C4-2B (cell line): ENCODE measurements at regions not wholly inside any gene's neighbourhood (a gene's known extent, or its start where the extent isn't known, plus 50 kb on each side); places are given as distances from the start of the nearest gene placed in this dataset.
A peak's percentile ranks its signal among the peaks of the same experiment; 100 is the strongest.

ENCODE experiments used
- H3K27ac ChIP-seq: fragments of 450-650 bp; 2 replicates; pipeline ENCODE4 v1.5.1; 2017
- ZFX ChIP-seq: fragments of 450-650 bp; IDR thresholded peaks from 2 replicates; pipeline ENCODE4 v1.6.1; 2017
- TF ChIP-seq, protein P1 (sequence below): fragments of 450-650 bp; conservative IDR thresholded peaks from 2 replicates; pipeline ENCODE4 v1.5.1; 2017; ENCODE audit warnings: mild to moderate bottlenecking

DNA sequence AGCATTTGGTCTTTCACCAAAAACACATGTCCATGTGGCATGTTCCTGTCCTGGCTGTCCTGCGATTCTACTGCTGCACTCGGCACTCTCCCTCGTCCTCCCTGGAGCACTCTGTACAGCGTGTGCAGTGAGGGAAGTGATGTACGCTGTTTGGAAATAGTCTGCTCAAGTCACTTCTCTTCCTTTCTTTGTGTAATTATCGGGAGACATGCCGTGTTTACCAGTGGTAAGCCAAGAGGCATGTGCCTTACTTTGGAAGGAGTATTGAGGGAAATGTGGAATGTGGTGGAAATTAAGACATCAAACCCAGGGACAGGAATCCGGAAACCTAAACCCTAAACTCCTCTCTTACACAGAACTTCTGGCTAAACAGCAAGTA lies 268.5 kb upstream of the FOXQ1 start:
- H3K27ac ChIP-seq, result peak overlapping the region; percentile 83
- no peak for TF ChIP-seq ZFX
- TF ChIP-seq, protein P1, sequence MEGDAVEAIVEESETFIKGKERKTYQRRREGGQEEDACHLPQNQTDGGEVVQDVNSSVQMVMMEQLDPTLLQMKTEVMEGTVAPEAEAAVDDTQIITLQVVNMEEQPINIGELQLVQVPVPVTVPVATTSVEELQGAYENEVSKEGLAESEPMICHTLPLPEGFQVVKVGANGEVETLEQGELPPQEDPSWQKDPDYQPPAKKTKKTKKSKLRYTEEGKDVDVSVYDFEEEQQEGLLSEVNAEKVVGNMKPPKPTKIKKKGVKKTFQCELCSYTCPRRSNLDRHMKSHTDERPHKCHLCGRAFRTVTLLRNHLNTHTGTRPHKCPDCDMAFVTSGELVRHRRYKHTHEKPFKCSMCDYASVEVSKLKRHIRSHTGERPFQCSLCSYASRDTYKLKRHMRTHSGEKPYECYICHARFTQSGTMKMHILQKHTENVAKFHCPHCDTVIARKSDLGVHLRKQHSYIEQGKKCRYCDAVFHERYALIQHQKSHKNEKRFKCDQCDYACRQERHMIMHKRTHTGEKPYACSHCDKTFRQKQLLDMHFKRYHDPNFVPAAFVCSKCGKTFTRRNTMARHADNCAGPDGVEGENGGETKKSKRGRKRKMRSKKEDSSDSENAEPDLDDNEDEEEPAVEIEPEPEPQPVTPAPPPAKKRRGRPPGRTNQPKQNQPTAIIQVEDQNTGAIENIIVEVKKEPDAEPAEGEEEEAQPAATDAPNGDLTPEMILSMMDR, result no peak

DNA sequence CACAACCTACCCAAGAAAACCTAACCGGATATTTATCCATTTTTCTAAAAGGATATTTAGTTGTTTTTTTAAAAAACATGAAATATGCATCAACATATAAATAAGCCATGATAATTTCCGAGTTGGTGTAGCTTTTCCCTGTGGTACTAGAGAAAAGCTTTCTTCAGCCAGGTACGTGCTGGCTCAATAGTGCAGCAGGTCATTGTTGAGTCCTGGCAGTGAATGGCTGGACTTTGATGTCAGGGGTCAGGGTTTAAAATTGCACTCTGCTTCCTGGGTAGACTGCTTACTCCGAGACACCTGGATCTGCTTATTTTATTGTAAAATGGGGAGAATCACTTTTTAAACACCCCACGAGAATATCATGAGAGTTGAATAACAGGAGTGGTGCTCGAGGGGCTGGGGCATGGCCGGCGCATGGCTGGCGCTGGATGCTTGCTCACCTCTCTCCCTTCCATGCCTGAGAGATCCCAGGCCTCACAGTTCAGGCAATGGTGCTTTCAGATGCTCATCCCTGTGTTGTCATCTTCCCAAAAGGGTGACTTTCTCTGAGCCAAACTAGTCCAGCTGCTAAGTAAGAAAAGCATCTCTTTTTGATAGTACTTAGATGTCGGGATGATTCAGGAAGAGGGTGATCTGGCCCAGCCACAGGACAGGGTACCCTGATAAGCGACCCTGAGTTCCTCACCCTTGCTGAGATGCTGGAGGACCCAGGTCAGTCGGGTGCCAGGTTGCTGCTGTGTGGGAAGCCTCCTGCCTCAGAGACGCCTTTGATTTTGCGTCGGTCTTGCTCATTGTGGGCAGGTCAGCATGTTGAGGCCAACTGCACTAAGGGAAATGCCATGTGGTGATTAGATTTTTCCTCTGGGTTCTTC lies 269.1 kb upstream of the FOXQ1 start:
- TF ChIP-seq, protein P1, result no peak
- TF ChIP-seq ZFX, result no peak
- peak overlapping the region; percentile 83; the same call in 1 of the 2 replicates for H3K27ac ChIP-seq

DNA sequence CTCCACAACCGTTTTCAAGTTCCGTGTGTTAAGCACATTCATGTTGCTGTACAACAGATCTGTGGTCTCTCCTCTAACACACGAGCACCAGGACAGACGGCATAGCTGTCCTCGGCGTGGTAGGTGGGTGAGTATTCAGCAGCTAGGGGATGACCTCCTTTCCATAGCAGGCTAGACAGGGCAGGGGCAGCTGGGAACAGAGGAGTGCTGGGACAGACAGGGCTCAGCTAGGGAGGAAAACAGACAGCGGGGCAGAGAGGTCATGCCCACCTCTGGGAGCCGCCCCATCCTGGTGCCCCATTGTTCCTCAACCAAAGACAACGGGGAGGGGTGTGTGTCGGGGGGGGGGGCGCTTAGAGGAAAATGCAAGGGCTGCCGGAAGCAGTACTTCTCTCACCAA lies 271.5 kb upstream of the FOXQ1 start:
- no peak for TF ChIP-seq ZFX
- no peak overlapping the region for H3K27ac ChIP-seq

DNA sequence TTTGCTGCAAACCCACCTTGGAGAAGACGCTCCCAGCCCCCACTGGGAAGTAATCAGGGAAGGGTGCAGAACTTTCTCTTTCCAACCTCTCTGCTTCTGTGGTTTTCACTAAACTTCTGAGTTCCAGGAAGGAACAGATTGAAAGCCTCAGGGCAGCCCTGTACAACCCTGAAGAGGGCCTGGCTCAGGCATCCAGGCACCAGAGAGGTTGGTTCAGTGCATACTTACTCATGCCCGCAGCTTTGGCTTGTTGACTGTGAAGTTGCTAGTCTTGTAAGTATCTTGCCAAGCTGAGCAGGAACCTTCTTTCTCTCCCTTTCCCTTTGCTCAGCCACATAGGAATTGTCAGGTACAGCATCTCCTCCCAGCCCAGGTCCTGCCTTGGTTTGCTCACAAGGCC lies 272.2 kb upstream of the FOXQ1 start:
- no peak overlapping the region for H3K27ac ChIP-seq
- TF ChIP-seq, protein P1, result no peak
- TF ChIP-seq ZFX, result no peak

DNA sequence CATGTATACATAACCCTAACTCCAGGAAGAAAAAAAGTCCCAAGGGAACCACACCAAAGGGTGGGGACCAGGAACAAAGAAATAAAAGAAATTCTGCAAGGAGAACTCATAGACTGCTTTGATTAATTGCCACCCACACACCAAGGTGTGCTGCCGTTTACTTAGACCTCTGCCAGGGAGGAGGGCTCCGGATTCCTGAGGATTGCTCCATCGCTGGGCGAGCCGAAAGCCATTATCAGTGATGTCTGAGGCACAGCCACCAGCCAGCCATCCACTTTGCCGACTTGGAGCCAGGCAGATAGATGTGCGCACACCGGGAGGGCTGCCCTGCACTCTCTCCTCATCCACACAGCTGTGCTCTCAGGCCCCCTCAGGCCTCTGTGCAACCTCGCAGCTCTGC lies 272.7 kb upstream of the FOXQ1 start:
- TF ChIP-seq, protein P1, result no peak
- TF ChIP-seq ZFX, result no peak
- no peak overlapping the region for H3K27ac ChIP-seq

DNA sequence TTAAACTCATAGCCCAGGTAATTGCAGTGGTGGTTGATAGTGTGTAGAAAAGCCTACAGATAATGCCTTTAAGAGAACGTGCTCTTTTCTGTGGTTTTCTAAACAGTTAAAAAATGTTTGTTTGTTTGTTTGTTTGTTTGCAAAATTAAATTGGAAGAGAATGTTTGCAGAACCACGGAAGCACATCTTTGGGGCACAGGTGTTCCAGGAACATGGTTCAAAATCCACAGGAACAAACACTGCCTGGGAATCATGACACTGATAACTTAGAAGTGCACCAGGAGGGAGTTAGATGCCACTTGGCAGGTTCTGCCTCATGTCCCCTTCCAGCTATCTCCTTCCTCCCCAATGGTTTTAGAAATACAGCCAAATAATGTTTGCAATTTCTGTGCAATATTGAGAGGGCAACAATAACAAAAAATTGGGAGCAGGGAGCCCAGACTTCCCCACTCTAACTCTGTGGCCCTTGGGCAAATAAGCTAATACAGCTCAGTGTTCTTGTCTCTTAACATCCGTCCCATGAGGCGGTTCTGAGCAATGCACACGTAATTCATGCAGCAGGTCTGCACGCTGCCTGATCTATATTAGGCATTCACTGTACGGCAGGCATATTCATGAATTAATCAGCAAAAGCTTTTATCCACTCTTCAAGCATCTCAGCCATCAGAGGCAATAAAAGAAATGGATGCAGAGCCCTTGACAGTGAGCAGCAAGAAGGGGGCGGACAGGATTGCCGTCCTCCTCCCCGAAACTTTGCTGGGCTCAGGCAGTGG lies 274.3 kb upstream of the FOXQ1 start:
- H3K27ac ChIP-seq, result no peak overlapping the region
- no peak for TF ChIP-seq ZFX
- TF ChIP-seq, protein P1, result no peak

DNA sequence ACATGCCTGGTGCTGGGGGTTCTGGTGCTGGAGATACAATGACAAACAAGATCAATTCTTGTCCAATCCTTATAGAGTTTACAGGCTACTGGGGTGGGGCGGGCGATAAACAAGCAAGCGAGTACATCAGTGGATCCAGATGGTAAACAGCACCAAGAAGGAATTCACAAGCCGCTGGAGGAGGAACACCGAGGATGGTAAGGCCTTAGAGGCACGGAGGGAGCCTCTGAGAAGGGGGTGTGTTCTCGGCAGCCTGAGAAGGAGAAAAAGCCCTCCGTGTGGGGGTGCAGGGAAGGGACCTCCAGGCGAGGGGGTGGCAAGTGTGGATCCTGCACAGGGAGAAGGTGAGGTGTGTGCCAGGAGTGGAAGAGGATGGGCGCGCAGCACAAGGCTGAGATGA lies 276.5 kb upstream of the FOXQ1 start:
- TF ChIP-seq, protein P1, result no peak
- TF ChIP-seq ZFX, result no peak
- no peak overlapping the region for H3K27ac ChIP-seq
